HEK293 (cell line): ENCODE measurements at regions not wholly inside any gene's neighbourhood (a gene's known extent, or its start where the extent isn't known, plus 50 kb on each side); places are given as distances from the start of the nearest gene placed in this dataset.

Experiments used
- ZFP3 ChIP-seq: fragments of 450-650 bp; formaldehyde crosslinking; IDR thresholded peaks from 2 replicates; pipeline ENCODE4 v1.5.1; 2016; ENCODE audit warnings: low read depth, missing biosample characterization, missing genetic modification characterization
- ZNF114 ChIP-seq: fragments of 450-650 bp; formaldehyde crosslinking; IDR thresholded peaks from 2 replicates; pipeline ENCODE4 v1.5.0; 2017; ENCODE audit warnings: missing biosample characterization, missing genetic modification characterization
- ZNF174 ChIP-seq: fragments of 450-650 bp; formaldehyde crosslinking; IDR thresholded peaks from 2 replicates; pipeline ENCODE4 v1.5.0; 2017; ENCODE audit warnings: missing biosample characterization, mild to moderate bottlenecking, missing genetic modification characterization
- TF ChIP-seq, protein P1 (sequence below): fragments of 450-650 bp; formaldehyde crosslinking; IDR thresholded peaks from 2 replicates; pipeline ENCODE4 v1.5.1; 2016; ENCODE audit warnings: missing biosample characterization, missing genetic modification characterization
- TF ChIP-seq, protein P2 (sequence below): fragments of 450-650 bp; formaldehyde crosslinking; IDR thresholded peaks from 2 replicates; pipeline ENCODE4 v1.5.1; 2016; ENCODE audit warnings: missing biosample characterization, missing genetic modification characterization
- TF ChIP-seq, protein P3 (sequence below): fragments of 450-650 bp; formaldehyde crosslinking; IDR thresholded peaks from 2 replicates; pipeline ENCODE4 v1.5.1; 2016; ENCODE audit warnings: missing biosample characterization, missing genetic modification characterization

DNA sequence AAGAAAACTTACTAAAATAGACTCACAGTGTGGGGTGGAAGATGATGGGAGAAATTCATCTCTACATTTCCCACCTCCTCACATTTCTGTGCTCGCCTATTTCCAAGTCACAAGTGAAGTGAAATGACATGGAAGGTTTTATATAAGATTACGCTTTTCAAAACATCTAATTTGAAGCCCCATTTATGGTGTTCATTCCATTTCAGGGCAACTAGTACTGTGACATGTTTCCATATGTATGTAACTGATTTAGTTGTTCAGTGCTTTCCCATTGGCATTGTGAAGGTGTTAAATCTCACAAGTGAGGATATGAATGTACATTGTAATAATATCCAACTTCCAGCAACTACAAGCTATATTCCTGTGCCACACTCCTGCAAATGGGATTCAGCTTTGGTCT is 1174.8 kb downstream of the CDH11 start:
- TF ChIP-seq ZNF114 (tag by site-specific recombination), result no peak
- TF ChIP-seq, protein P1, sequence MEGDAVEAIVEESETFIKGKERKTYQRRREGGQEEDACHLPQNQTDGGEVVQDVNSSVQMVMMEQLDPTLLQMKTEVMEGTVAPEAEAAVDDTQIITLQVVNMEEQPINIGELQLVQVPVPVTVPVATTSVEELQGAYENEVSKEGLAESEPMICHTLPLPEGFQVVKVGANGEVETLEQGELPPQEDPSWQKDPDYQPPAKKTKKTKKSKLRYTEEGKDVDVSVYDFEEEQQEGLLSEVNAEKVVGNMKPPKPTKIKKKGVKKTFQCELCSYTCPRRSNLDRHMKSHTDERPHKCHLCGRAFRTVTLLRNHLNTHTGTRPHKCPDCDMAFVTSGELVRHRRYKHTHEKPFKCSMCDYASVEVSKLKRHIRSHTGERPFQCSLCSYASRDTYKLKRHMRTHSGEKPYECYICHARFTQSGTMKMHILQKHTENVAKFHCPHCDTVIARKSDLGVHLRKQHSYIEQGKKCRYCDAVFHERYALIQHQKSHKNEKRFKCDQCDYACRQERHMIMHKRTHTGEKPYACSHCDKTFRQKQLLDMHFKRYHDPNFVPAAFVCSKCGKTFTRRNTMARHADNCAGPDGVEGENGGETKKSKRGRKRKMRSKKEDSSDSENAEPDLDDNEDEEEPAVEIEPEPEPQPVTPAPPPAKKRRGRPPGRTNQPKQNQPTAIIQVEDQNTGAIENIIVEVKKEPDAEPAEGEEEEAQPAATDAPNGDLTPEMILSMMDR (tag by site-specific recombination), result no peak
- TF ChIP-seq ZNF174 (tag by site-specific recombination), result no peak
- no peak for TF ChIP-seq ZFP3 (tag by site-specific recombination)
- TF ChIP-seq, protein P2, sequence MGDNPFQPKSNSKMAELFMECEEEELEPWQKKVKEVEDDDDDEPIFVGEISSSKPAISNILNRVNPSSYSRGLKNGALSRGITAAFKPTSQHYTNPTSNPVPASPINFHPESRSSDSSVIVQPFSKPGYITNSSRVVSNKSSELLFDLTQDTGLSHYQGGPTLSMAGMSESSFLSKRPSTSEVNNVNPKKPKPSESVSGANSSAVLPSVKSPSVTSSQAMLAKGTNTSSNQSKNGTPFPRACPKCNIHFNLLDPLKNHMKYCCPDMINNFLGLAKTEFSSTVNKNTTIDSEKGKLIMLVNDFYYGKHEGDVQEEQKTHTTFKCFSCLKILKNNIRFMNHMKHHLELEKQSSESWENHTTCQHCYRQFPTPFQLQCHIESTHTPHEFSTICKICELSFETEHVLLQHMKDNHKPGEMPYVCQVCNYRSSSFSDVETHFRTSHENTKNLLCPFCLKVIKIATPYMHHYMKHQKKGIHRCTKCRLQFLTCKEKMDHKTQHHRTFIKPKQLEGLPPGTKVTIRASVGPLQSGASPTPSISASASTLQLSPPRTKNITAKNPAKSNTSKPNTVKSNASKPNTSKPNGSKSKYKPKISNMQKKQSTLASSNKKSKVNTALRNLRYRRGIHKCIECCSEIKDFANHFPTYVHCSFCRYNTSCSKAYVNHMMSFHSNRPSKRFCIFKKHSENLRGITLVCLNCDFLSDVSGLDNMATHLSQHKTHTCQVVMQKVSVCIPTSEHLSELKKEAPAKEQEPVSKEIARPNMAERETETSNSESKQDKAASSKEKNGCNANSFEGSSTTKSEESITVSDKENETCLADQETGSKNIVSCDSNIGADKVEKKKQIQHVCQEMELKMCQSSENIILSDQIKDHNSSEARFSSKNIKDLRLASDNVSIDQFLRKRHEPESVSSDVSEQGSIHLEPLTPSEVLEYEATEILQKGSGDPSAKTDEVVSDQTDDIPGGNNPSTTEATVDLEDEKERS, result no peak
- TF ChIP-seq, protein P3, sequence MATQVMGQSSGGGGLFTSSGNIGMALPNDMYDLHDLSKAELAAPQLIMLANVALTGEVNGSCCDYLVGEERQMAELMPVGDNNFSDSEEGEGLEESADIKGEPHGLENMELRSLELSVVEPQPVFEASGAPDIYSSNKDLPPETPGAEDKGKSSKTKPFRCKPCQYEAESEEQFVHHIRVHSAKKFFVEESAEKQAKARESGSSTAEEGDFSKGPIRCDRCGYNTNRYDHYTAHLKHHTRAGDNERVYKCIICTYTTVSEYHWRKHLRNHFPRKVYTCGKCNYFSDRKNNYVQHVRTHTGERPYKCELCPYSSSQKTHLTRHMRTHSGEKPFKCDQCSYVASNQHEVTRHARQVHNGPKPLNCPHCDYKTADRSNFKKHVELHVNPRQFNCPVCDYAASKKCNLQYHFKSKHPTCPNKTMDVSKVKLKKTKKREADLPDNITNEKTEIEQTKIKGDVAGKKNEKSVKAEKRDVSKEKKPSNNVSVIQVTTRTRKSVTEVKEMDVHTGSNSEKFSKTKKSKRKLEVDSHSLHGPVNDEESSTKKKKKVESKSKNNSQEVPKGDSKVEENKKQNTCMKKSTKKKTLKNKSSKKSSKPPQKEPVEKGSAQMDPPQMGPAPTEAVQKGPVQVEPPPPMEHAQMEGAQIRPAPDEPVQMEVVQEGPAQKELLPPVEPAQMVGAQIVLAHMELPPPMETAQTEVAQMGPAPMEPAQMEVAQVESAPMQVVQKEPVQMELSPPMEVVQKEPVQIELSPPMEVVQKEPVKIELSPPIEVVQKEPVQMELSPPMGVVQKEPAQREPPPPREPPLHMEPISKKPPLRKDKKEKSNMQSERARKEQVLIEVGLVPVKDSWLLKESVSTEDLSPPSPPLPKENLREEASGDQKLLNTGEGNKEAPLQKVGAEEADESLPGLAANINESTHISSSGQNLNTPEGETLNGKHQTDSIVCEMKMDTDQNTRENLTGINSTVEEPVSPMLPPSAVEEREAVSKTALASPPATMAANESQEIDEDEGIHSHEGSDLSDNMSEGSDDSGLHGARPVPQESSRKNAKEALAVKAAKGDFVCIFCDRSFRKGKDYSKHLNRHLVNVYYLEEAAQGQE (tag by site-specific recombination), result no peak
